Astrocyte (in vitro differentiated cells and primary cell): ENCODE measurements at regions not wholly inside any gene's neighbourhood (a gene's known extent, or its start where the extent isn't known, plus 50 kb on each side); places are given as distances from the start of the nearest gene placed in this dataset.

Source experiments
- DNase-seq: peaks from one replicate; pipeline ENCODE4 v3.0.0-alpha.2; 2010; ENCODE audit warnings: low read depth
- FAIRE-seq: peaks from 2 replicates; lab custom pipeline; 2011; peaks lifted over from hg19 to GRCh38; lab: Jason Lieb, UNC
- H2AFZ ChIP-seq: 2 replicates; pipeline ENCODE4 v1.6.0; 2012; ENCODE audit warnings: low read depth, low read length, inconsistent platforms
- H3K27ac ChIP-seq: 2 replicates; pipeline ENCODE4 v1.5.1; 2011; ENCODE audit warnings: low read depth, low read length, inconsistent platforms
- H3K27me3 ChIP-seq: 2 replicates; pipeline ENCODE4 v1.6.0; 2011; ENCODE audit warnings: low read length, inconsistent platforms; ENCODE audit not compliant: insufficient read depth
- H3K36me3 ChIP-seq: 2 replicates; pipeline ENCODE4 v1.5.1; 2011; ENCODE audit warnings: low read length, inconsistent platforms; ENCODE audit not compliant: insufficient read depth
- H3K4me1 ChIP-seq: 2 replicates; pipeline ENCODE4 v1.5.1; 2011; ENCODE audit warnings: low read length, inconsistent platforms; ENCODE audit not compliant: insufficient read depth
- H3K4me2 ChIP-seq: 2 replicates; pipeline ENCODE4 v1.6.0; 2012; ENCODE audit warnings: low read length, inconsistent platforms
- H3K4me3 ChIP-seq: 2 replicates; pipeline ENCODE4 v1.5.1; 2011; ENCODE audit warnings: low read depth, mild to moderate bottlenecking, low read length, inconsistent platforms; ENCODE audit not compliant: insufficient read depth
- H3K79me2 ChIP-seq: 2 replicates; pipeline ENCODE4 v1.6.0; 2012; ENCODE audit warnings: mild to moderate bottlenecking, low read length, inconsistent platforms; ENCODE audit not compliant: insufficient read depth
- H3K9ac ChIP-seq: 2 replicates; pipeline ENCODE4 v1.6.0; 2012; ENCODE audit warnings: mild to moderate bottlenecking, low read length, inconsistent platforms
- H3K9me3 ChIP-seq: 2 replicates; pipeline ENCODE4 v1.5.1; 2012; ENCODE audit warnings: low read depth, mild to moderate bottlenecking, low read length, inconsistent platforms; ENCODE audit not compliant: insufficient read depth
- H4K20me1 ChIP-seq: 2 replicates; pipeline ENCODE4 v1.6.0; 2012; ENCODE audit warnings: low read length, inconsistent platforms; ENCODE audit not compliant: insufficient read depth
- H3K27ac Mint-ChIP-seq: one replicate; pipeline ENCODE4 v1.8.0; 2021; ENCODE audit warnings: mild to moderate bottlenecking, mixed read lengths; ENCODE audit not compliant: unreplicated experiment
- H3K27me3 Mint-ChIP-seq: one replicate; pipeline ENCODE4 v1.8.0; 2021; ENCODE audit warnings: low read depth, mixed read lengths; ENCODE audit not compliant: unreplicated experiment
- H3K36me3 Mint-ChIP-seq: one replicate; pipeline ENCODE4 v1.8.0; 2021; ENCODE audit warnings: low read depth, mixed read lengths; ENCODE audit not compliant: unreplicated experiment
- H3K4me1 Mint-ChIP-seq: one replicate; pipeline ENCODE4 v1.8.0; 2021; ENCODE audit warnings: low read depth, mixed read lengths; ENCODE audit not compliant: unreplicated experiment
- H3K4me3 Mint-ChIP-seq: one replicate; pipeline ENCODE4 v1.8.0; 2021; ENCODE audit warnings: mild to moderate bottlenecking, moderate library complexity, mixed read lengths; ENCODE audit not compliant: unreplicated experiment
- H3K9me3 Mint-ChIP-seq: one replicate; pipeline ENCODE4 v1.8.0; 2021; ENCODE audit warnings: mild to moderate bottlenecking, mixed read lengths; ENCODE audit not compliant: unreplicated experiment
- CTCF ChIP-seq: IDR thresholded peaks from 2 replicates; pipeline ENCODE4 v1.5.1; 2011; ENCODE audit warnings: low read depth, mild to moderate bottlenecking, inconsistent platforms, low read length, moderate library complexity; ENCODE audit not compliant: insufficient read depth
- EZH2 ChIP-seq: IDR thresholded peaks from 2 replicates; pipeline ENCODE4 v1.6.1; 2012; ENCODE audit warnings: mild to moderate bottlenecking, low read length, inconsistent platforms; ENCODE audit not compliant: insufficient read depth

- Mint-ChIP-seq H3K9me3 (peaks cover 7% of the 10 kb centered on the region), H3K4me1 (peaks cover 2% of the 10 kb centered on the region), H3K36me3 (no peaks in the 10 kb centered on the region), H3K27me3 (peaks cover 83% of the 10 kb centered on the region), H3K4me3 (no peak overlapping the region), H3K27ac (no peak overlapping the region)
- H3K9ac ChIP-seq: no peak overlapping the region
- no peak for TF ChIP-seq EZH2
- TF ChIP-seq CTCF: no peak
- H4K20me1 ChIP-seq: no peaks in the 10 kb centered on the region
- H3K9me3 ChIP-seq: no peaks in the 10 kb centered on the region
- peaks cover 7% of the 10 kb centered on the region for H3K27me3 ChIP-seq
- H3K4me1 ChIP-seq: peaks cover 3% of the 10 kb centered on the region
- H3K4me2 ChIP-seq: no peak overlapping the region
- DNase-seq: no peak
- no peaks in the 10 kb centered on the region for H3K79me2 ChIP-seq
- no peak overlapping the region for H3K27ac ChIP-seq
- no peaks in the 10 kb centered on the region for H3K36me3 ChIP-seq
- FAIRE-seq: no peak
- no peak overlapping the region for H2AFZ ChIP-seq
- no peak overlapping the region for H3K4me3 ChIP-seq
Measured at GRCh38 chr1:47522935-47523834, 85.3 kb downstream of the FOXD2 start.

GRCh38 chr1:47523835-47524215, 86.0 kb downstream of the FOXD2 start:
- Histone ChIP-seq H2AFZ (no peak overlapping the region), H3K27ac (no peak overlapping the region), H3K79me2 (no peaks in the 10 kb centered on the region), H3K9me3 (no peaks in the 10 kb centered on the region), H3K9ac (no peak overlapping the region), H3K27me3 (peaks cover 7% of the 10 kb centered on the region), H4K20me1 (no peaks in the 10 kb centered on the region), H3K36me3 (no peaks in the 10 kb centered on the region), H3K4me3 (no peak overlapping the region), H3K4me1 (peaks cover 3% of the 10 kb centered on the region), H3K4me2 (no peak overlapping the region)
- peaks cover 2% of the 10 kb centered on the region for H3K4me1 Mint-ChIP-seq
- H3K4me3 Mint-ChIP-seq: no peak overlapping the region
- DNase-seq (no peak), FAIRE-seq (no peak)
- H3K27me3 Mint-ChIP-seq: peaks cover 79% of the 10 kb centered on the region
- no peak overlapping the region for H3K27ac Mint-ChIP-seq
- no peaks in the 10 kb centered on the region for H3K36me3 Mint-ChIP-seq
- peaks cover 3% of the 10 kb centered on the region for H3K9me3 Mint-ChIP-seq
- no peak for TF ChIP-seq EZH2
- TF ChIP-seq CTCF: no peak

- Mint-ChIP-seq H3K27ac (no peak overlapping the region), H3K36me3 (no peaks in the 10 kb centered on the region)
Measured at GRCh38 chr1:47524272-47524671, 86.4 kb downstream of the FOXD2 start.

More at GRCh38 chr1:47524272-47524671, 86.4 kb downstream of the FOXD2 start:
- Mint-ChIP-seq H3K27me3 (peaks cover 74% of the 10 kb centered on the region), H3K4me3 (no peak overlapping the region), H3K9me3 (peaks cover 2% of the 10 kb centered on the region), H3K4me1 (peaks cover 2% of the 10 kb centered on the region)
- Histone ChIP-seq H3K4me3 (no peak overlapping the region), H3K9ac (no peak overlapping the region), H3K9me3 (peaks cover 2% of the 10 kb centered on the region), H3K4me2 (no peak overlapping the region), H4K20me1 (no peaks in the 10 kb centered on the region), H3K27me3 (peaks cover 7% of the 10 kb centered on the region), H2AFZ (no peak overlapping the region), H3K79me2 (no peaks in the 10 kb centered on the region), H3K4me1 (peaks cover 3% of the 10 kb centered on the region), H3K36me3 (no peaks in the 10 kb centered on the region), H3K27ac (no peak overlapping the region)
- no peak for FAIRE-seq
- no peak for TF ChIP-seq CTCF
- TF ChIP-seq EZH2: no peak
- DNase-seq: no peak
